ENCODE measurements at regions not wholly inside any gene's neighbourhood (a gene's known extent, or its start where the extent isn't known, plus 50 kb on each side); places are given as distances from the start of the nearest gene placed in this dataset.

- TF ChIP-seq EZH2phosphoT487 (conservative IDR thresholded peaks at IDR 0.05; ENCODE audit: low read length) (no peak), CTCF (IDR thresholded peaks at IDR 0.05; ENCODE audit: insufficient read depth, low read length, poor library complexity, severe bottlenecking) (no peak)
- H3F3A ChIP-seq (ENCODE audit: insufficient read depth) = no peaks in the 10 kb centered on the region
- H3K27ac ChIP-seq (ENCODE audit: low read depth, low read length) = no peak overlapping the region
These were observed 1230.6 kb upstream of the CHAC2 start for GRCh38 chr2:52536929-52537460.

DNA sequence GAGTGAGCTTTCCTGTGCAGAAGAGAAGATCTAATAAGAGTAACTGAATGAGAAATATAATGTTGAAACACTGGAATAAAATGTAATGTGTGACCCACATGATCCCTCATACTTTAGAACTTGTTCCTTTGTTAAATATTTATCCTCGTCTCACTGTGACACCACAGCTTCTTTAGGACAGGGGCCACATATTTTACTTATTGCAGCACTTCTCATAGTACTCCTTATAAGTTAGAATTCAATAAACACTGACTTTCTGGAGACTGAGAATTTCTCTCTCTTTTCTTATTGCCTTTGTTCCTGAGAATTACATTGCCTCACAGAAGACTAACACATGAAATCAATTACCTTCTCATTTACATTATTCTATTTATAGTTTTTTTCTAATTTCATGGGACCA lies 1234.6 kb upstream of the CHAC2 start:
- H3K9me3 ChIP-seq (ENCODE audit: insufficient read depth, low read length) = no peaks in the 10 kb centered on the region
- no peaks in the 10 kb centered on the region for H3F3A ChIP-seq (ENCODE audit: insufficient read depth)
- H3K79me2 ChIP-seq (ENCODE audit: insufficient read depth, low read length) = no peaks in the 10 kb centered on the region
- H4K20me1 ChIP-seq (ENCODE audit: low read depth, low read length) = no peaks in the 10 kb centered on the region
- H2AFZ ChIP-seq (ENCODE audit: low read depth, low read length, severe bottlenecking) = peak overlapping the region; percentile 0
- H3K27ac ChIP-seq (ENCODE audit: low read depth, low read length) = no peak overlapping the region
- no peak overlapping the region for H3K9ac ChIP-seq (ENCODE audit: low read length)
- no peak overlapping the region for H3K4me2 ChIP-seq (ENCODE audit: low read depth, low read length, poor library complexity, severe bottlenecking)
- H3K4me3 ChIP-seq (ENCODE audit: insufficient read depth, low read length, poor library complexity, severe bottlenecking) = no peak overlapping the region
- H3K27me3 ChIP-seq (ENCODE audit: low read length) = no peaks in the 10 kb centered on the region
- no peaks in the 10 kb centered on the region for H3K36me3 ChIP-seq (ENCODE audit: low read length)
- no peaks in the 10 kb centered on the region for H3K9me2 ChIP-seq (replicated peaks; ENCODE audit: insufficient read depth, low read length)
- no peak for TF ChIP-seq CTCF (IDR thresholded peaks at IDR 0.05; ENCODE audit: insufficient read depth, low read length, poor library complexity, severe bottlenecking)
- no peak for TF ChIP-seq EZH2phosphoT487 (conservative IDR thresholded peaks at IDR 0.05; ENCODE audit: low read length)

More at GRCh38 chr2:52536929-52537460, 1230.6 kb upstream of the CHAC2 start:
- no peaks in the 10 kb centered on the region for H3K9me3 ChIP-seq (ENCODE audit: insufficient read depth, low read length)
- no peaks in the 10 kb centered on the region for H3K79me2 ChIP-seq (ENCODE audit: insufficient read depth, low read length)
- no peak overlapping the region for H3K4me2 ChIP-seq (ENCODE audit: low read depth, low read length, poor library complexity, severe bottlenecking)
- no peak overlapping the region for H2AFZ ChIP-seq (ENCODE audit: low read depth, low read length, severe bottlenecking)
- H3K4me3 ChIP-seq (ENCODE audit: insufficient read depth, low read length, poor library complexity, severe bottlenecking) = no peak overlapping the region
- no peaks in the 10 kb centered on the region for H3K9me2 ChIP-seq (replicated peaks; ENCODE audit: insufficient read depth, low read length)
- H3K9ac ChIP-seq (ENCODE audit: low read length) = no peak overlapping the region
- H3K36me3 ChIP-seq (ENCODE audit: low read length) = no peaks in the 10 kb centered on the region
- no peaks in the 10 kb centered on the region for H3K27me3 ChIP-seq (ENCODE audit: low read length)
- H4K20me1 ChIP-seq (ENCODE audit: low read depth, low read length) = no peaks in the 10 kb centered on the region

DNA sequence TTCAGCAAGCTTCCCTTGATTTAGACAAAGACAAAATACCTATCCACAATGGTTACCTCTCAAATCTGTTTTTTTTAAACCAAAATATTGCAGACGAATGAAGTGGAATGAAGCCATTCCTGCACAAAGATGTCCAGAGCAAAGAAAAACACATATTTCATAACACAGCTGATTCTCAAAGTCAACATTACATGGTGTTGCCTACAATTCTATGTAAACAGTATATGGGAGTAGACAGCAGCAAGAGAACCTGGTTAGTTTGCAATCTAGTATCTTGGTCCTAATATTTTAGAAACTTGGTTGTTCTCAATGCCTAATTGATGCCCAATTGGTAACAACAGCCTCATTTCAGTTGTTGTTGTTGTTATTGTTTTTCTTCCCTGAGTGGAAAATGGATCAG lies 1240.9 kb upstream of the CHAC2 start:
- Histone ChIP-seq H2AFZ (ENCODE audit: low read depth, low read length, severe bottlenecking) (no peak overlapping the region), H3K4me3 (ENCODE audit: insufficient read depth, low read length, poor library complexity, severe bottlenecking) (no peak overlapping the region), H3K9me3 (ENCODE audit: insufficient read depth, low read length) (no peaks in the 10 kb centered on the region; the same call in 1 of the 2 replicates), H3K4me2 (ENCODE audit: low read depth, low read length, poor library complexity, severe bottlenecking) (no peak overlapping the region), H4K20me1 (ENCODE audit: low read depth, low read length) (no peaks in the 10 kb centered on the region), H3F3A (ENCODE audit: insufficient read depth) (no peaks in the 10 kb centered on the region), H3K27ac (ENCODE audit: low read depth, low read length) (no peak overlapping the region), H3K27me3 (ENCODE audit: low read length) (no peaks in the 10 kb centered on the region), H3K36me3 (ENCODE audit: low read length) (no peaks in the 10 kb centered on the region), H3K79me2 (ENCODE audit: insufficient read depth, low read length) (no peaks in the 10 kb centered on the region), H3K9me2 (replicated peaks; ENCODE audit: insufficient read depth, low read length) (0 out of 2 replicates have a peak, but pooled peaks cover 4% of the 10 kb centered on the region), H3K9ac (ENCODE audit: low read length) (no peak overlapping the region)
- TF ChIP-seq EZH2phosphoT487 (conservative IDR thresholded peaks at IDR 0.05; ENCODE audit: low read length) (no peak), CTCF (IDR thresholded peaks at IDR 0.05; ENCODE audit: insufficient read depth, low read length, poor library complexity, severe bottlenecking) (no peak)

All from SU-DHL-6 (cell line).